ENCODE measurements at regions not wholly inside any gene's neighbourhood (a gene's known extent, or its start where the extent isn't known, plus 50 kb on each side); places are given as distances from the start of the nearest gene placed in this dataset.

DNA sequence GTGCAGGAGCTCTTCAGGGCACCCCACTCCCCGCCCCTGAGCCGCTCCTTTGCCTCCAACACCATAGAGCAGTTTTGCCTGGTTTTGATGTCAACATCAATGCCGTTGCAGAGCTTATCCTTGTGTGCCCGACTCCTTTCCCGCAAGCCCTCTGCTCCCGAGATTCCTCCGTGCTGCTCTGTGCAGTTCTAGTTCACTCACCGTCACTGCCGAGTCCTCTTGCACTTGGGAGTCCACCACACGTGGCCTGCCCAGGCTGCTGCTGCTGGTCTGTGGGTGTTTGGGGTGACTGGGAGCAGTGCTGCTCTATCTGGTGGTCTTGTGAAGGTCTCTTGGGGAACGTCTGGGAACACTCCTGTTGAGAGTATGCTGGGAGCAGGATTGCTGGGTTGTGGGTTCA is 63.8 kb upstream of the ANO1 start:
- TF ChIP-seq, protein P1, sequence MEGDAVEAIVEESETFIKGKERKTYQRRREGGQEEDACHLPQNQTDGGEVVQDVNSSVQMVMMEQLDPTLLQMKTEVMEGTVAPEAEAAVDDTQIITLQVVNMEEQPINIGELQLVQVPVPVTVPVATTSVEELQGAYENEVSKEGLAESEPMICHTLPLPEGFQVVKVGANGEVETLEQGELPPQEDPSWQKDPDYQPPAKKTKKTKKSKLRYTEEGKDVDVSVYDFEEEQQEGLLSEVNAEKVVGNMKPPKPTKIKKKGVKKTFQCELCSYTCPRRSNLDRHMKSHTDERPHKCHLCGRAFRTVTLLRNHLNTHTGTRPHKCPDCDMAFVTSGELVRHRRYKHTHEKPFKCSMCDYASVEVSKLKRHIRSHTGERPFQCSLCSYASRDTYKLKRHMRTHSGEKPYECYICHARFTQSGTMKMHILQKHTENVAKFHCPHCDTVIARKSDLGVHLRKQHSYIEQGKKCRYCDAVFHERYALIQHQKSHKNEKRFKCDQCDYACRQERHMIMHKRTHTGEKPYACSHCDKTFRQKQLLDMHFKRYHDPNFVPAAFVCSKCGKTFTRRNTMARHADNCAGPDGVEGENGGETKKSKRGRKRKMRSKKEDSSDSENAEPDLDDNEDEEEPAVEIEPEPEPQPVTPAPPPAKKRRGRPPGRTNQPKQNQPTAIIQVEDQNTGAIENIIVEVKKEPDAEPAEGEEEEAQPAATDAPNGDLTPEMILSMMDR (IDR thresholded peaks at IDR 0.05): no peak
- TF ChIP-seq POLR2A (IDR thresholded peaks at IDR 0.05): no peak

Measured in testis (tissue), 2 donors.